Jurkat, Clone E6-1 (cell line): ENCODE measurements at regions not wholly inside any gene's neighbourhood (a gene's known extent, or its start where the extent isn't known, plus 50 kb on each side); places are given as distances from the start of the nearest gene placed in this dataset.
A peak's percentile ranks its signal among the peaks of the same experiment; 100 is the strongest.
"Not testable (repeated sequence)": the region's sequence is repeated elsewhere in the genome, so short reads cannot be mapped to it uniquely, and the experiment has no call there.

ENCODE experiments used
- DNase-seq: peaks from one replicate; pipeline ENCODE4 v3.0.0-alpha.2; 2011; ENCODE audit warnings: low read depth, low spot score
- H3K4me3 ChIP-seq: 2 replicates; pipeline ENCODE4 v1.5.1; 2011; ENCODE audit warnings: mild to moderate bottlenecking, low read length, control low read depth, moderate library complexity

GRCh38 chr6:27127874-27128273 is 119.6 kb upstream of the PRSS16 start:
- not testable (repeated sequence) for H3K4me3 ChIP-seq, DNase-seq

DNA sequence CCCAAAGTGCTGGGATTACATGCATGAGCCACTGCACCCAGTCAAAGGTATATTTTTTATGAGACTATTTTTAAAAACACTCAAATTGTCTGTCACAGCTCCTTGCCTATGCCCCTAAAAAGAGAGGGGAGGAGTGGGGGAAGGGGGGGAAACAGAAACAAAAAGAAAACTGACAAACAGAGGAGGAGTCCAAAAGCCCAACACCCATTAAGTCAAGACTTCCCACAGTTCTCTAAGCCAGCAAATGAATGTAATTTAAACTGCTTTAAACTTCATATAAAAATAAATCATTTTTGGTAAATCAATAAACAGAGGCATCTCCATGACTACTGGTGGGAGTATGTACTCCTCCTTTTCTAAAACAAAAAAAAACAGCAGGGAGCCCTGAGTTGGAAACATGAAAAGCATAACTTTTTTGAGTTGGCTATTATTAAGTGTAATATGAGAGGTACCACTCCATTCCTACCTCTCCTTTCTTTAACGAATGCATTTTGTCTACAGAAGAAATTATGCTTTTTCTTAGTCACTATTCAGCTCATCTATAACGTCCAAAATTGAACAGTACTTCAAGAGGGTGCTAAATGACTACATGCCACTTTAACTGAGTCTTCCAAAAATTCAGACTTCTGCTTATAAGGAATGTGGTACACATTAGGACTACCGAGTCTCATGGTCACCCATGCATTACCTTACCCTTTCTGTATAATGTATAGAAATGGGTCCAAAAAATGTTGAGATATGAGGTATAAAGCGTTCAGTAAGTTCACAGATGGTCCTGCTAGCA is 119.0 kb upstream of the PRSS16 start:
- H3K4me3 ChIP-seq: no peak overlapping the region
- DNase-seq: no peak

GRCh38 chr6:27129095-27129815 is 118.2 kb upstream of the PRSS16 start:
- H3K4me3 ChIP-seq: no peak overlapping the region
- DNase-seq: no peak

- no peak for DNase-seq
Measured at GRCh38 chr6:27129917-27130316, 117.6 kb upstream of the PRSS16 start.

GRCh38 chr6:27130668-27131428 is 116.7 kb upstream of the PRSS16 start:
- peak overlapping the region; percentile 55 for H3K4me3 ChIP-seq
- DNase-seq: no peak

More at GRCh38 chr6:27129917-27130316, 117.6 kb upstream of the PRSS16 start:
- no peak overlapping the region for H3K4me3 ChIP-seq

DNA sequence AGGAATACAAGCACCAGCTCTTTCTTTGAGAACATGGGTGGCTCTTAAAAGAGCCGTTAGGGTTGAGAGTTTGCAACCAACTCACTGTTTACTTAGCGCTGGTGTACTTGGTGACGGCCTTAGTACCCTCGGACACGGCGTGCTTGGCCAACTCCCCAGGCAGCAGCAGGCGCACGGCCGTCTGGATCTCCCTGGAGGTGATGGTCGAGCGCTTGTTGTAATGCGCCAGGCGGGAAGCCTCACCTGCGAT is 115.3 kb upstream of the PRSS16 start:
- peak overlapping the region; percentile 55 for H3K4me3 ChIP-seq
- DNase-seq: peak; percentile 87

DNA sequence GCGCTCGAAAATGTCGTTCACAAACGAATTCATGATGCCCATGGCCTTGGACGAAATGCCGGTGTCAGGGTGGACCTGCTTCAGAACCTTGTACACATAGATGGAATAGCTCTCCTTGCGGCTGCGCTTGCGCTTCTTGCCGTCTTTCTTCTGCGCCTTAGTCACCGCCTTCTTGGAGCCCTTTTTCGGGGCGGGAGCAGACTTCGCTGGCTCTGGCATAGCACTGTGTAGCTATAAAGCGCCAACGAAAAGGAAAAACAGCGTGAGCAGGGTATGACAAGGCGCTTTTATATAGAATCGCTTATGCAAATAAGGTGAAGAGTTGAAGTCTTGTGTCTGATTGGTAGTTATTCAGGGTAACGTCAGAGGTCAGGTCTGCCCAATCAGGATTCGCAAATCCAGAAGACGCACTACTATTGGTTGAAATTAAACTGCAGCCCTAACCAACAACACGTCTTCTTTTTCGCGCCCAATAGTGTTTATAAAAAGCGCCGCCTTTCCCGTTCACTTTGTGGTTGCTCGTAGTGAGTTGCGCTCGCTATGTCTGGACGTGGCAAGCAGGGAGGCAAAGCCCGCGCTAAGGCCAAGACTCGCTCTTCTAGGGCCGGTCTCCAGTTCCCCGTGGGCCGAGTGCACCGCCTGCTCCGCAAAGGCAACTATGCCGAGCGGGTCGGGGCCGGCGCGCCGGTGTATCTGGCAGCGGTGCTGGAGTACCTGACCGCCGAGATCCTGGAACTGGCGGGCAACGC is 114.8 kb upstream of the PRSS16 start:
- peak overlapping the region; percentile 68 for H3K4me3 ChIP-seq
- peak; percentile 100 for DNase-seq

DNA sequence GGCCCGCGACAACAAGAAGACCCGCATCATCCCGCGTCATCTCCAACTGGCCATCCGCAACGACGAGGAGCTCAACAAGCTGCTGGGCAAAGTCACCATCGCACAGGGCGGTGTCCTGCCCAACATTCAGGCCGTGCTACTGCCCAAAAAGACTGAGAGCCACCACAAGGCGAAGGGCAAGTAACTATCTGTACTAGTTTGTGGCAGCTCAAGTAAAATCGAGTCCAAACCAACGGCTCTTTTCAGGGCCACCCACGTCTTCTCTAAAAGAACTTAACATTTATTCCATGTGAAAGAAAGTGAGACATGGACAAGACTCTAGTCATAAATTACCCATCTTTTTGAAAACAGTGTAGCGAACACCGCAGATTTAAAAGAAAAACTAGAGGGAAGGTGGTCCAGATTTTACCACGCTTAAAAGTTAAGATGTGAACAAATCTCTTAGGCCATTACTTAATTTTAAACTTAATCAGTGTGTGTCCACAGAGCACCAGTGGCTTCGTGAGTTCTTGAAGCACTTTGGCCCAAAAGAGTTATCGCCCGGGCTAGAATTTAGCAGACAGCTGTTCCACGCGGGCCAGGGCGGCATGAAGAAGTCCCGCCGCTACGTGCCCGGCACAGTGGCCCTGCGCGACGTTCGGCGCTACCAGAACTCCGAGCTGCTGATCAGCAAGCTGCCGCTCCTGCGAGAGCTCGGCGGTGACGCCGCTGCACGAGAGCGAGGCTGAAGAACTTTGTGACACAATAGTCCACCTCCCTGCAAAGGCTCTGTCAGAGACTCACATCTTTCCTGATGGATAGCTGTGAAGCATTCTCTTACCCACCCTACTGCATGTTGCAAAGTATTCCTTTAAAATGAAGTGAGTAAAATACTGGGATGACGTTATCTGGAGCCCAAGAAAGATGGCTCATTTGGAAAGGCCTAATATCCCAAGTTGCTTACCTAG is 113.9 kb upstream of the PRSS16 start:
- peak overlapping the region; percentile 68 for H3K4me3 ChIP-seq
- peak; percentile 67 for DNase-seq

- no peak overlapping the region for H3K4me3 ChIP-seq
- no peak for DNase-seq
Measured at GRCh38 chr6:27135087-27135657, 112.3 kb upstream of the PRSS16 start.

DNA sequence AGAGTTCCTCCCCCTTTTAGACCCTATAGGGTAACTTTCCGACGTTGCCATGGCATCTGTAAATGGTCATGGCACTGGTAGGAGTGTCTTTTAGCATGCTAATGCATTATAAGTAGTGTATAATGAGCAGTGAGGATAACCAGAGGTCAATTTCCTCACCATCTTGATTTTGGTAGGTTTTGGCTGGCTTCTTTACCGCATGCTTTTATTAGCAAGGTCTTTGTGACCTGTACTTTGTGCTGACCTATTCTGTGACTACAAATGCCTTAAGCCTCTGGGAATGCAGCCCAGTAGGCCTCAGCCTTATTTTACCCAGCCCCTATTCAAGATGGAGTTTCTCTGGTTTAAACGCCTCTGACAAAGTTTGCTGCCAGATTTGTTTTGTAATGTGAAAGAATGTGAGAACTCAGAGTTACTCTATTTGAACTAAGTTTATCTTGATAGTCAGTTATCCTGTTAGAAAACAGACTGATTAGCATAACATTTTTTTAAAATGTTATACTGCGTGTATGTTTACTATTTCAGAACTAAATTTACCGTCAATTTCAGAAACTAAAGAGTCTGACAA is 111.3 kb upstream of the PRSS16 start:
- DNase-seq: no peak
- H3K4me3 ChIP-seq: no peak overlapping the region

DNA sequence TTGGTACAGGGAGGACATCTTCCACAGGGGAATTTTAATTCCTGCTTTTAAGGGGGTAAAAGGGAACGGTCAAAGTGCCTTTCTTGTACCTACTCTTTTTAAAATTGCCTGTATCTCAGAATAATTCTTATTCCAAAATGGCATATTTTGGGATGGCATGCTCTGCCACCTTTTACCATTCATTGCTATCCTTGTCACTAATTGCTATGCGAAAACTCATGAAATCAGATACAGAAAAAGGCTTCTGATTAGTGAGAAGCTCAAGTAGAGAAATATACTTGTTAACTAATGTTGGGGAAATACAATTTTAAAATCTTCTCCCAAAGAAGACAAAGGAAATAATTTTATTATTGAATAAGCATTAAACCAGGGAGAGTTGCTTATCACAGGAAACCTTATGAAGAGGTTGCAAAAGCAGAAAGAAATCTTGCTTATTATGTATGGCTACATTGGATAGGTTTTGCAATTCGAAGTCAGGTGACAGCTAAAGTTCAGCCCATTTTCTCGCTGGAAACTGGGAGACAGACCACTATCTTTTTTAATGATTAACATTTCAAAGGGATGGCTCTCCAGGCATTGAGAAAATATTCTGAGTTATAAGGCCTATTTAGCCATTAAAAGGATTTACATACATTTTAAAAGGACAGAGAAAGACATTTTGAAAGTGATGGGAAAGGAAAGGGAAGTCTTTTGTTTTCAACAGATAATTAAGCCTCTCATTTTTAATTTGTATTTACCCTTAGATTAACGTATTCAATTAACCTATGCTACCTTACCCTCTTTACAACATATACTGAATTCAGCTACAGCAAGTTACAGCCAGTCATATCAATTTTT is 110.3 kb upstream of the PRSS16 start:
- no peak overlapping the region for H3K4me3 ChIP-seq

DNA sequence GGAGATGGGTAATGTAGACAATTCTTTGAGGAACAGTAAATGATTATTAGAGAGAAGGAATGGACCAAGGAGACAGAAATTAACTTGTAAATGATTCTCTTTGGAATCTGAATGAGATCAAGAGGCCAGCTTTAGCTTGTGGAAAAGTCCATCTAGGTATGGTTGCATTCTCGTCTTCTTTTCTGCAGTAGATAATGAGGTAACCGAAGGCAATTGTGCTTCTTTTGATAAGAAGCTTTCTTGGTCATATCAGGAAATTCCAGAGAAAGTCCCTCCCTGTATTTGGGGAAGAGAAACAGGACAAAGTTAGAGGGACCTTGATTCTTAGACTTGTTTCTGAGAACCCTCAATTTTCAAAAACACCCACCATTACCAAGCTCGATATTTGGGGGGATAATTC is 109.1 kb upstream of the PRSS16 start:
- no peak for DNase-seq

More for the DNA sequence above, 110.3 kb upstream of the PRSS16 start:
- no peak for DNase-seq

GRCh38 chr6:27138837-27139755 is 108.4 kb upstream of the PRSS16 start:
- peak; percentile 96 for DNase-seq
- H3K4me3 ChIP-seq: peak overlapping the region; percentile 64

More for the DNA sequence above, 109.1 kb upstream of the PRSS16 start:
- H3K4me3 ChIP-seq: no peak overlapping the region

DNA sequence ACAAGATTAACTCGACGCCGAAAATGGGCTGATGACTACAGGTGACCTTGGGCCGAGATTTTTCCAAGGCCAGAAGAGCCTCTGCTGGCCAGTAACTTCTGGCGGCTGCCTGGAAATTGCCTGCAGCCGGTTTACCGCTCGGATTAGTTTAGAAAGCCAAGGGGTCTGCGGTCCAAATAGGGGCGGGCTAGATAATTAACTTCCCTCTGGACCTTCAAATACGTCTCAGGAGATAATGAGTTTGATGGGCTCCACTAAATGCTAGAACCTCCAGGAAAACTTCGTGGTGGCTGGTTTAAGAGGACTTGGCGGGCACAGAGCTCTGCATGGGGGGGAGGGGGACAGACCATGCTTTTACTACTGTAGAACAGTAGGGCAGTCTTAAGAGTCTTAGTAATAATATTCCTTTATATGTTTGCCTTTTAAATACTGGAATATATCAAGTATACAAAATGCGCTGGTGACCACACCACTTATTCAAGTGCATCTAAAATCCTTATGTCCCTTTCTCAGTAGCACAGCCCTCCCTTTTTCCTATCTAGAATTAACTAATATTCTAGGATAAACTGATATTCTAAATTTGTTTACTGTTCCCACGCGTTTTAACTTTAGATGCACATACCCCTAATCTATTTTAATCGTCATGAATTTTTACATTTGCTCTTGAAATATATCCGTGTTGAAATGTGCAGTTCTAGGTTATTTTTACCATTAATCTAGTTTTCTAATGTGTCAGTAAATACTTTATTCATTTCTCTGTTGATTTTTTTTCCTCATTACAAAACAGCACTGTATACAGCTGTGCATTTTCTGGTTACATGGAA is 107.5 kb upstream of the PRSS16 start:
- peak overlapping the region; percentile 64 for H3K4me3 ChIP-seq
- DNase-seq: peak; percentile 68

DNA sequence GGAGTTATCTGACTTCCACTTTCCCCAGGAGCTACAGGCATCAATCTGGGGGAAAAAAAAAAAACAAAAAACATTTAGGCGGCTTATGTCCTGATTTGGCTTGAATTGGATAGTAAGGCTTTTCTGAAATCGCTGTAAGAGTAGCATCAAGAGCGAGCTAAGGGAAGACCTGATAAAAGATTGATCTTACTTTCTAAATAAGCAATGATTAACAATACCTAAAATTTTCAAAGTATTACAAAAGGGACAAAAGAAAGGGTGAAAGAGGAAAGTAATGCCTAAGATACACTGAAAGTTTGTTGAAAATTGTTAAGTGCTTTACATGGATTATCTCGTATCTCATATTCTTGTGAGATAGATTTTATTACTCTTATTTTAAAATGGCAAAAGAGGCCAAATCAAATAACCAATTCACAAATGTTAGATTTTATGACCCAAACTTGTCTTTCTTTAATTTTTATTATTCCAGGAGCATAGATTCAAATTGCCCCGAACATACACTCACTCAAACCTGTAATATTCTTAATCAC is 106.4 kb upstream of the PRSS16 start:
- H3K4me3 ChIP-seq: no peak overlapping the region
- no peak for DNase-seq
